Endothelial cell of umbilical vein (primary cell): ENCODE measurements at regions not wholly inside any gene's neighbourhood (a gene's known extent, or its start where the extent isn't known, plus 50 kb on each side); places are given as distances from the start of the nearest gene placed in this dataset.

Source experiments
- BruUV-seq: library from RNA; stranded (reverse); fragments of 400-500 nt; replicated peaks from 2 replicates; lab custom pipeline; 2021; lab: Mats Ljungman, UMichigan
- CTCF ChIA-PET: fragments of 300-600, 350-600 bp; sonication (Branson Sonifier 250); formaldehyde crosslinking; loops from one replicate; lab custom pipeline; 2021; ENCODE audit warnings: antibody characterized with exemption, inconsistent platforms; lab: Charles Lee
- POLR2A ChIA-PET: fragments of 300-600, 350-600 bp; sonication (Branson Sonifier 250); formaldehyde crosslinking; loops from one replicate; lab custom pipeline; 2021; ENCODE audit warnings: antibody characterized with exemption, inconsistent platforms; lab: Charles Lee
- DNase-seq: peaks from one replicate; pipeline ENCODE4 v3.0.0-alpha.2; 2011; ENCODE audit warnings: low read depth, low spot score
- FAIRE-seq: peaks from 2 replicates; lab custom pipeline; 2011; peaks lifted over from hg19 to GRCh38; lab: Jason Lieb, UNC
- H2AFZ ChIP-seq: 2 replicates; pipeline ENCODE4 v1.6.0; 2012; ENCODE audit warnings: low read depth, low read length, control low read depth, inconsistent platforms
- H3K27ac ChIP-seq: 2 replicates; pipeline ENCODE4 v1.5.1; 2011; ENCODE audit warnings: low read depth, mild to moderate bottlenecking, control low read depth, low read length, moderate library complexity; ENCODE audit not compliant: insufficient read depth
- H3K27me3 ChIP-seq, 2 experiments: 2 replicates each; pipeline versions ENCODE4 v1.6.0 to v1.6.1; 2011; ENCODE audit warnings: low read length in 2 of 2, mixed read lengths in 1 of 2; ENCODE audit not compliant: control insufficient read depth in 2 of 2, insufficient read depth in 2 of 2
- H3K36me3 ChIP-seq, 2 experiments: 2 replicates in 1 of 2; 3 replicates in 1 of 2; pipeline ENCODE4 v1.5.1; 2011; ENCODE audit warnings: low read length in 2 of 2, mild to moderate bottlenecking in 1 of 2, moderate library complexity in 1 of 2; ENCODE audit not compliant: control insufficient read depth in 2 of 2, insufficient read depth in 2 of 2; ENCODE audit errors: extremely low read depth in 1 of 2
- H3K4me1 ChIP-seq: 3 replicates; pipeline ENCODE4 v1.5.1; 2011; ENCODE audit warnings: mild to moderate bottlenecking, low read length; ENCODE audit not compliant: control insufficient read depth, insufficient read depth; ENCODE audit errors: extremely low read depth
- H3K4me2 ChIP-seq: 2 replicates; pipeline ENCODE4 v1.6.1; 2011; ENCODE audit warnings: low read length, control low read depth, mixed read lengths; ENCODE audit not compliant: insufficient read depth
- H3K4me3 ChIP-seq, 3 experiments: fragments of 200-600 bp in 1 of 3; sonication (generic), shearing (Covaris generic) in 1 of 3; replicated peaks in 1 of 3; 2 replicates each; pipeline ENCODE4 v1.5.1; 2011 to 2016; ENCODE audit warnings: control low read depth in 3 of 3, low read length in 3 of 3, mild to moderate bottlenecking in 2 of 3, inconsistent platforms in 1 of 3, low read depth in 1 of 3, moderate library complexity in 1 of 3; ENCODE audit not compliant: insufficient read depth in 1 of 3
- H3K79me2 ChIP-seq: 2 replicates; pipeline ENCODE4 v1.6.0; 2012; ENCODE audit warnings: low read length, inconsistent platforms; ENCODE audit not compliant: control insufficient read depth, insufficient read depth
- H3K9ac ChIP-seq: replicated peaks from 2 replicates; pipeline ENCODE3; 2011; ENCODE audit warnings: low read length, control low read depth; ENCODE audit not compliant: insufficient read depth; ENCODE audit errors: extremely low read depth
- H3K9me1 ChIP-seq: replicated peaks from 3 replicates; pipeline ENCODE4 v1.6.0; 2011; ENCODE audit warnings: mild to moderate bottlenecking, low read length; ENCODE audit not compliant: control insufficient read depth, insufficient read depth; ENCODE audit errors: extremely low read depth
- H3K9me3 ChIP-seq: replicated peaks from 2 replicates; pipeline ENCODE4 v1.5.1; 2012; ENCODE audit warnings: low read length, inconsistent platforms; ENCODE audit not compliant: control insufficient read depth, insufficient read depth
- H4K20me1 ChIP-seq: replicated peaks from 2 replicates; pipeline ENCODE3; 2011; ENCODE audit warnings: mild to moderate bottlenecking, low read length; ENCODE audit not compliant: control insufficient read depth, insufficient read depth; ENCODE audit errors: extremely low read depth
- CTCF ChIP-seq, 2 donors: IDR thresholded peaks; 1 replicate in 1 of 2; 2 replicates in 1 of 2; pipeline ENCODE4 v1.5.1; 2011; ENCODE audit warnings: low read length in 2 of 2, mild to moderate bottlenecking in 2 of 2, moderate library complexity in 2 of 2, control low read depth in 1 of 2, inconsistent platforms in 1 of 2, low read depth in 1 of 2; ENCODE audit not compliant: insufficient read depth in 1 of 2; ENCODE audit errors: extremely low read depth in 1 of 2
- EZH2 ChIP-seq: IDR thresholded peaks from 2 replicates; pipeline ENCODE4 v1.6.1; 2012; ENCODE audit warnings: borderline replicate concordance, low read depth, mild to moderate bottlenecking, moderate library complexity, low read length, inconsistent platforms; ENCODE audit not compliant: severe bottlenecking
- FOS ChIP-seq: IDR thresholded peaks from 2 replicates; pipeline ENCODE4 v1.6.1; 2011; ENCODE audit warnings: mild to moderate bottlenecking, low read length, moderate library complexity, borderline replicate concordance; ENCODE audit not compliant: insufficient read depth
- GATA2 ChIP-seq: IDR thresholded peaks from 2 replicates; pipeline ENCODE4 v1.7.0; 2011; ENCODE audit warnings: low read depth, mild to moderate bottlenecking, moderate library complexity, mixed read lengths, low read length; ENCODE audit not compliant: insufficient read length, insufficient read depth
- JUN ChIP-seq: IDR thresholded peaks from 2 replicates; pipeline ENCODE4 v1.6.1; 2011; ENCODE audit warnings: borderline replicate concordance, low read depth; ENCODE audit not compliant: insufficient read length, insufficient read depth
- MAX ChIP-seq: IDR thresholded peaks from 2 replicates; pipeline ENCODE4 v1.6.1; 2011; ENCODE audit not compliant: insufficient read depth, insufficient read length
- MYC ChIP-seq: IDR thresholded peaks from one replicate; pipeline ENCODE4 v1.6.1; 2011; ENCODE audit warnings: mild to moderate bottlenecking, low read depth, low read length
- POLR2A ChIP-seq: IDR thresholded peaks from 2 replicates; pipeline ENCODE4 v1.6.1; 2012; ENCODE audit warnings: low read depth, mild to moderate bottlenecking, control low read depth, low read length
- POLR2AphosphoS5 ChIP-seq: IDR thresholded peaks from 2 replicates; pipeline ENCODE4 v1.6.1; 2012; ENCODE audit warnings: low read depth, mild to moderate bottlenecking, control low read depth, low read length, moderate library complexity; ENCODE audit not compliant: insufficient read depth
- dilution Hi-C: fragments of 300-500 bp; cut with MboI; formaldehyde crosslinking; loops from one replicate; pipeline ENCODE4 v1.15.0; 2019; ENCODE audit warnings: low sequenced_read_pairs; ENCODE audit not compliant: extremely low pct_ligation_motif_present
- intact Hi-C: fragments of 100-400 bp; cut with micrococcal nuclease; formaldehyde crosslinking; loops from one replicate; pipeline ENCODE4 v1.10.0; 2022

DNA sequence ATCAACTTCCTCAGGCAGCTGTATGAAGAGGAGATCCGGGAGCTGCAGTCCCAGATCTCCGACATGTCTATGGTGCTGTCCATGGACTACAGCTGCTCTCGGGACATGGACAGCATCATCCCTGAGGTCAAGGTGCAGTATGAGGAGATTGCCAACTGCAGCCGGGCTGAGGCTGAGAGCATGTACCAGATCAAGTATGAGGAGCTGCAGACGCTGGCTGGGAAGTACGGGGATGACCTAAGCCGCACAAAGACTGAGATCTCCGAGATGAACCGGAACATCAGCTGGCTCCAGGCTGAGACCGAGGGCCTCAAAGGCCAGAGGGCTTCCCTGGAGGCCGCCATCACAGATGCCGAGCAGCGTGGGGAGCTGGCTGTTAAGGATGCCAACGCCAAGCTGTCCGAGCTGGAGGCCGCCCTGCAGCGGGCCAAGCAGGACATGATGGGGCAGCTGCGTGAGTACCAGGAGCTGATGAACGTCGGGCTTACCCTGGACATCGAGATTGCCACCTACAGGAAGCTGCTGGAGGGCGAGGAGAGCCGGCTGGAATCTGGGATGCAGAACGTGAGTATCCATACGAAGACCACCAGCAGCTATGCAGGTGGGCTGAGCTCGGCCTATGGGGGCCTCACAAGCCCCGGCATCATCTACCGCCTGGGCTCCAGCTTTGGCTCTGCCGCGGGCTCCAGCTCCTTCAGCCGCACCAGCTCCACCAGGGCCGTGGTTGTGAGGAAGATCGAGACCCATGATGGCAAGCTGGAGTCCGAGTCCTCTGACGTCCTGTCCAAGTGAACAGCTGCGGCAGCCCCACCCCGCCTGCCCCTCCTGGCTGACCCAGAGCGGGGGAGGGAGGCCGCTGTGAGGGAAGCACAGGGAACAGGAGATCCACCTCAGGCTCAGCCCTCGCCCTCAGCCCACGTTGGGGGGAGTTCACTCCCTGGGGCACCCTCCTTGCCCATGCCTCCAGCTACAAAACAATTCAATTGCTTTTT, 84.0 kb downstream of the SEC61B start:
- ChIA-PET CTCF (interaction anchor here (1.3 kb wide), 1 partner anchor 122 kb away, joined by 3 read pairs; no protein-coding TSS in a partner anchor), POLR2A (no interaction called here)
- no peaks in the 10 kb centered on the region for H3K9me1 ChIP-seq
- no TSS peak for BruUV-seq
- peaks cover 0 to 2% of the 10 kb centered on the region in 2 experiments for H3K27me3 ChIP-seq
- no peak overlapping the region for H3K4me2 ChIP-seq
- dilution Hi-C loops: no loop called here
- H3K9ac ChIP-seq: no peak overlapping the region
- no peak overlapping the region for H3K27ac ChIP-seq
- FAIRE-seq: no peak
- no peak for DNase-seq
- no peaks in the 10 kb centered on the region for H3K36me3 ChIP-seq
- no peaks in the 10 kb centered on the region for H3K79me2 ChIP-seq
- no peaks in the 10 kb centered on the region for H3K4me1 ChIP-seq
- H3K9me3 ChIP-seq: no peaks in the 10 kb centered on the region
- intact Hi-C loops: no loop called here
- no peak overlapping the region for H2AFZ ChIP-seq
- H3K4me3 ChIP-seq: no peak overlapping the region
- no peak for TF ChIP-seq MYC
- no peak for TF ChIP-seq POLR2A
- no peak for TF ChIP-seq MAX
- no peak for TF ChIP-seq CTCF (IDR thresholded peaks at IDR 0.05; ENCODE audit: extremely low read depth in 1 of 2, insufficient read depth in 1 of 2, low read depth in 1 of 2, low read length in 2 of 2)
- TF ChIP-seq JUN: no peak
- no peak for TF ChIP-seq GATA2
- no peak for TF ChIP-seq EZH2
- no peak for TF ChIP-seq POLR2AphosphoS5
- TF ChIP-seq FOS: no peak
- no peaks in the 10 kb centered on the region for H4K20me1 ChIP-seq
